Panc1 (cell line): ENCODE measurements at regions not wholly inside any gene's neighbourhood (a gene's known extent, or its start where the extent isn't known, plus 50 kb on each side); places are given as distances from the start of the nearest gene placed in this dataset.

Experiments used
- ATAC-seq: fragments of 200-7000 bp; cut with Tn5 transposase; 2 replicates; pipeline ENCODE4 v1.9.1; 2020; ENCODE audit warnings: mild to moderate bottlenecking, moderate library complexity
- BruUV-seq: library from RNA; stranded (reverse); fragments of 400-500 nt; replicated peaks from 2 replicates; lab custom pipeline; 2021; lab: Mats Ljungman, UMichigan
- CTCF ChIA-PET: fragments of 300-600 bp; sonication (Branson Sonifier 250); formaldehyde crosslinking; loops from one replicate; lab custom pipeline; 2022; ENCODE audit warnings: antibody characterized with exemption; lab: Charles Lee
- POLR2A ChIA-PET: fragments of 300-600 bp; sonication (Branson Sonifier 250); formaldehyde crosslinking; loops from one replicate; lab custom pipeline; 2022; ENCODE audit warnings: antibody characterized with exemption; lab: Charles Lee
- DNase-seq: peaks from one replicate; pipeline ENCODE4 v3.0.0-alpha.2; 2010; ENCODE audit warnings: low read depth, low spot score
- H3K27ac ChIP-seq: 2 replicates; pipeline ENCODE4 v1.5.1; 2011; ENCODE audit warnings: mild to moderate bottlenecking, low read length, inconsistent platforms
- H3K27me3 ChIP-seq: fragments of 200-500 bp; sonication (Bioruptor generic); 2 replicates; pipeline ENCODE4 v1.6.0; 2014; ENCODE audit warnings: low read length, inconsistent platforms; ENCODE audit not compliant: control insufficient read depth, insufficient read depth
- H3K36me3 ChIP-seq: fragments of 200-500 bp; sonication (Bioruptor generic); 2 replicates; pipeline ENCODE4 v1.5.1; 2014; ENCODE audit warnings: inconsistent platforms, mild to moderate bottlenecking, low read length, moderate library complexity; ENCODE audit not compliant: control insufficient read depth, insufficient read depth
- H3K4me1 ChIP-seq: 2 replicates; pipeline ENCODE4 v1.5.1; 2011; ENCODE audit warnings: inconsistent platforms, mild to moderate bottlenecking, low read length, moderate library complexity; ENCODE audit not compliant: control insufficient read depth, insufficient read depth
- H3K4me3 ChIP-seq, 2 experiments: 2 replicates each; pipeline ENCODE4 v1.5.1; 2011 to 2012; ENCODE audit warnings: low read depth in 2 of 2, low read length in 2 of 2, mild to moderate bottlenecking in 2 of 2, inconsistent platforms in 1 of 2, moderate library complexity in 1 of 2
- H3K9me3 ChIP-seq: fragments of 200-500 bp; sonication (Bioruptor generic); 2 replicates; pipeline ENCODE4 v1.5.1; 2014; ENCODE audit warnings: low read depth, mild to moderate bottlenecking, inconsistent platforms, low read length, moderate library complexity; ENCODE audit not compliant: control insufficient read depth, insufficient read depth
- POLR2AphosphoS5 ChIP-seq: IDR thresholded peaks from 2 replicates; pipeline ENCODE4 v1.6.1; 2012; ENCODE audit warnings: mild to moderate bottlenecking, low read depth, low read length, moderate library complexity
- REST ChIP-seq, 2 experiments: IDR thresholded peaks; 2 replicates each; pipeline ENCODE4 v1.6.1; 2011 to 2012; ENCODE audit warnings: low read depth in 2 of 2, control low read depth in 1 of 2, low read length in 1 of 2, mild to moderate bottlenecking in 1 of 2, moderate library complexity in 1 of 2; ENCODE audit not compliant: insufficient read depth in 1 of 2
- SIN3A ChIP-seq: IDR thresholded peaks from 2 replicates; pipeline ENCODE4 v1.6.1; 2012; ENCODE audit warnings: low read depth, mild to moderate bottlenecking, low read length, moderate library complexity, borderline replicate concordance; ENCODE audit not compliant: insufficient read depth
- TCF7L2 ChIP-seq: IDR thresholded peaks from 2 replicates; pipeline ENCODE4 v1.6.1; 2011; ENCODE audit warnings: mild to moderate bottlenecking, low read depth, low read length, inconsistent platforms
- in situ Hi-C: cut with HindIII; loops from 2 replicates; pipeline ENCODE4 v1.10.0; 2016; ENCODE audit warnings: low sequenced_read_pairs, low pct_unique_long_range_greater_than_20kb
- intact Hi-C: fragments of 100-400 bp; cut with micrococcal nuclease; formaldehyde crosslinking; loops from one replicate; pipeline ENCODE4 v1.10.0; 2022; ENCODE audit not compliant: unreplicated experiment
- TF ChIP-seq, protein P1 (sequence below): fragments of 450-650 bp; IDR thresholded peaks from 2 replicates; pipeline ENCODE4 v1.5.1; 2017; ENCODE audit warnings: mild to moderate bottlenecking

GRCh38 chr2:120785228-120785966 is 49.7 kb downstream of the GLI2 start:
- Histone ChIP-seq H3K4me1 (peaks cover 4% of the 10 kb centered on the region; the same call in 1 of the 2 replicates), H3K27ac (no peak overlapping the region), H3K4me3 (no peak overlapping the region), H3K9me3 (no peaks in the 10 kb centered on the region), H3K36me3 (no peaks in the 10 kb centered on the region), H3K27me3 (no peaks in the 10 kb centered on the region)
- ATAC-seq (no peak), DNase-seq (no peak)
- intact Hi-C loops: no loop called here
- POLR2A ChIA-PET: interaction anchor here (0.6 kb wide), 1 partner anchor 290 kb away, joined by 3 read pairs; no protein-coding TSS in a partner anchor
- CTCF ChIA-PET: interaction anchor here (0.5 kb wide), 1 partner anchor 143 kb away, joined by 7 read pairs; no protein-coding TSS in a partner anchor
- no TSS peak for BruUV-seq
- TF ChIP-seq POLR2AphosphoS5 (no peak), REST (IDR thresholded peaks at IDR 0.05; ENCODE audit: insufficient read depth in 1 of 2, low read depth in 2 of 2, low read length in 1 of 2) (no peak), TCF7L2 (no peak), SIN3A (no peak)
- TF ChIP-seq, protein P1, sequence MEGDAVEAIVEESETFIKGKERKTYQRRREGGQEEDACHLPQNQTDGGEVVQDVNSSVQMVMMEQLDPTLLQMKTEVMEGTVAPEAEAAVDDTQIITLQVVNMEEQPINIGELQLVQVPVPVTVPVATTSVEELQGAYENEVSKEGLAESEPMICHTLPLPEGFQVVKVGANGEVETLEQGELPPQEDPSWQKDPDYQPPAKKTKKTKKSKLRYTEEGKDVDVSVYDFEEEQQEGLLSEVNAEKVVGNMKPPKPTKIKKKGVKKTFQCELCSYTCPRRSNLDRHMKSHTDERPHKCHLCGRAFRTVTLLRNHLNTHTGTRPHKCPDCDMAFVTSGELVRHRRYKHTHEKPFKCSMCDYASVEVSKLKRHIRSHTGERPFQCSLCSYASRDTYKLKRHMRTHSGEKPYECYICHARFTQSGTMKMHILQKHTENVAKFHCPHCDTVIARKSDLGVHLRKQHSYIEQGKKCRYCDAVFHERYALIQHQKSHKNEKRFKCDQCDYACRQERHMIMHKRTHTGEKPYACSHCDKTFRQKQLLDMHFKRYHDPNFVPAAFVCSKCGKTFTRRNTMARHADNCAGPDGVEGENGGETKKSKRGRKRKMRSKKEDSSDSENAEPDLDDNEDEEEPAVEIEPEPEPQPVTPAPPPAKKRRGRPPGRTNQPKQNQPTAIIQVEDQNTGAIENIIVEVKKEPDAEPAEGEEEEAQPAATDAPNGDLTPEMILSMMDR: no peak
- in situ Hi-C loops: no loop called here

DNA sequence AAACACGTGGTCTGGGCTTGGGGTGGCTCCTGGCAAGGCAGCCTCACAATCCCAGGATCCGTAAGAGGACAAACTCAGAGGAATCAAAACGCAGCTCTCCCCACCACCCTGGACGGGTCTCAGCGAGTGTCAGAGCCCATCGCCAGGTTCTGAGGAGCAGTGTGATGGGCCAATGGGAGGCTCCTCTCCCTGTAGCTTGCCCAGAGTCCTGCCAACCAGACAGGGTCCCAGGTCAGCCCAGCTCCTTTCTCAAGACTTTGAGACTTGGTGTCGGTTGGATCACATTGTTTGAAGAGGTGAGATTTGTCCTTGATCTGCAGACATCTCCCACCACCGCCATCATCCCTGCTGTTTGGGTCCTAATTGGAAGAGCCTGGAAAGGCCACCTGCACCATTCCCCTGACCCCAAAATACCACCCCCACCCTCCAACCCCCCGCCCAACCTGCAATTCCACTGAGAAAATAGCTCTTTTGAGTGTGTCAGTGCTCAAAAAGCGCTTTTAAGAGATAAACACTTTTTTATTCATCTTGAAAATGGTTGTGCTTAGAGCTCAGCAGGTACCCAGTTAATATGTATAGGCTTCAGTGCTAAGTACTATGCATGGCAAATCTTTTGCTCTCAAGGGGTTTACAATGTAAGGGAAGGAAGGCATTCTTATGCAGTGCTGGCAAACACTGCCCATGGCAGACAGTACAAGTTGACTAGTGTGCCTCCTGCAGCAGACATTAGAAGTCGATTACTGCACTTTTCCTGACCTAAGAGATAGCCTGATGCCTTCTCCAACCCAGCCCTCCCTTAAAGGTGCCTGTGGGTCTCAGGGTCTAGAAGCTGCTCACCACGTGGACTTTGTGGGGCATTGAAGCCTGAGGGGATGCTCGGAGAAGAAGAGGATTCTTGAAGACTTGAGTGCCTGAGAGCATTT is 50.6 kb downstream of the GLI2 start:
- intact Hi-C loops (no loop called here), in situ Hi-C loops (no loop called here)
- DNase-seq: no peak
- BruUV-seq: no TSS peak
- ChIA-PET CTCF (interaction anchor here (0.5 kb wide), 1 partner anchor 144 kb away, joined by 7 read pairs; no protein-coding TSS in a partner anchor), POLR2A (interaction anchor here (0.6 kb wide), 1 partner anchor 200 kb away, joined by 3 read pairs; no protein-coding TSS in a partner anchor)
- no peaks in the 10 kb centered on the region for H3K27me3 ChIP-seq
- no peak for ATAC-seq
- no peak overlapping the region for H3K4me3 ChIP-seq
- TF ChIP-seq TCF7L2 (no peak), REST (IDR thresholded peaks at IDR 0.05; ENCODE audit: insufficient read depth in 1 of 2, low read depth in 2 of 2, low read length in 1 of 2) (no peak), POLR2AphosphoS5 (no peak), SIN3A (no peak)
- TF ChIP-seq, protein P1: no peak
- no peak overlapping the region for H3K27ac ChIP-seq
- H3K9me3 ChIP-seq: no peaks in the 10 kb centered on the region
- H3K4me1 ChIP-seq: no peaks in the 10 kb centered on the region
- H3K36me3 ChIP-seq: no peaks in the 10 kb centered on the region
